Panc1 (cell line): ENCODE measurements at regions not wholly inside any gene's neighbourhood (a gene's known extent, or its start where the extent isn't known, plus 50 kb on each side); places are given as distances from the start of the nearest gene placed in this dataset.

Experiments
- ATAC-seq: fragments of 200-7000 bp; cut with Tn5 transposase; 2 replicates; pipeline ENCODE4 v1.9.1; 2020; ENCODE audit warnings: mild to moderate bottlenecking, moderate library complexity
- BruUV-seq: library from RNA; stranded (reverse); fragments of 400-500 nt; replicated peaks from 2 replicates; lab custom pipeline; 2021; lab: Mats Ljungman, UMichigan
- CTCF ChIA-PET: fragments of 300-600 bp; sonication (Branson Sonifier 250); formaldehyde crosslinking; loops from one replicate; lab custom pipeline; 2022; ENCODE audit warnings: antibody characterized with exemption; lab: Charles Lee
- POLR2A ChIA-PET: fragments of 300-600 bp; sonication (Branson Sonifier 250); formaldehyde crosslinking; loops from one replicate; lab custom pipeline; 2022; ENCODE audit warnings: antibody characterized with exemption; lab: Charles Lee
- DNase-seq: peaks from one replicate; pipeline ENCODE4 v3.0.0-alpha.2; 2010; ENCODE audit warnings: low read depth, low spot score
- H3K27ac ChIP-seq: 2 replicates; pipeline ENCODE4 v1.5.1; 2011; ENCODE audit warnings: mild to moderate bottlenecking, low read length, inconsistent platforms
- H3K27me3 ChIP-seq: fragments of 200-500 bp; sonication (Bioruptor generic); 2 replicates; pipeline ENCODE4 v1.6.0; 2014; ENCODE audit warnings: low read length, inconsistent platforms; ENCODE audit not compliant: control insufficient read depth, insufficient read depth
- H3K36me3 ChIP-seq: fragments of 200-500 bp; sonication (Bioruptor generic); 2 replicates; pipeline ENCODE4 v1.5.1; 2014; ENCODE audit warnings: inconsistent platforms, mild to moderate bottlenecking, low read length, moderate library complexity; ENCODE audit not compliant: control insufficient read depth, insufficient read depth
- H3K4me1 ChIP-seq: 2 replicates; pipeline ENCODE4 v1.5.1; 2011; ENCODE audit warnings: inconsistent platforms, mild to moderate bottlenecking, low read length, moderate library complexity; ENCODE audit not compliant: control insufficient read depth, insufficient read depth
- H3K4me3 ChIP-seq, 2 experiments: 2 replicates each; pipeline ENCODE4 v1.5.1; 2011 to 2012; ENCODE audit warnings: low read depth in 2 of 2, low read length in 2 of 2, mild to moderate bottlenecking in 2 of 2, inconsistent platforms in 1 of 2, moderate library complexity in 1 of 2
- H3K9me3 ChIP-seq: fragments of 200-500 bp; sonication (Bioruptor generic); 2 replicates; pipeline ENCODE4 v1.5.1; 2014; ENCODE audit warnings: low read depth, mild to moderate bottlenecking, inconsistent platforms, low read length, moderate library complexity; ENCODE audit not compliant: control insufficient read depth, insufficient read depth
- POLR2AphosphoS5 ChIP-seq: IDR thresholded peaks from 2 replicates; pipeline ENCODE4 v1.6.1; 2012; ENCODE audit warnings: mild to moderate bottlenecking, low read depth, low read length, moderate library complexity
- REST ChIP-seq, 2 experiments: IDR thresholded peaks; 2 replicates each; pipeline ENCODE4 v1.6.1; 2011 to 2012; ENCODE audit warnings: low read depth in 2 of 2, control low read depth in 1 of 2, low read length in 1 of 2, mild to moderate bottlenecking in 1 of 2, moderate library complexity in 1 of 2; ENCODE audit not compliant: insufficient read depth in 1 of 2
- SIN3A ChIP-seq: IDR thresholded peaks from 2 replicates; pipeline ENCODE4 v1.6.1; 2012; ENCODE audit warnings: low read depth, mild to moderate bottlenecking, low read length, moderate library complexity, borderline replicate concordance; ENCODE audit not compliant: insufficient read depth
- TCF7L2 ChIP-seq: IDR thresholded peaks from 2 replicates; pipeline ENCODE4 v1.6.1; 2011; ENCODE audit warnings: mild to moderate bottlenecking, low read depth, low read length, inconsistent platforms
- in situ Hi-C: cut with HindIII; loops from 2 replicates; pipeline ENCODE4 v1.10.0; 2016; ENCODE audit warnings: low sequenced_read_pairs, low pct_unique_long_range_greater_than_20kb
- intact Hi-C: fragments of 100-400 bp; cut with micrococcal nuclease; formaldehyde crosslinking; loops from one replicate; pipeline ENCODE4 v1.10.0; 2022; ENCODE audit not compliant: unreplicated experiment
- TF ChIP-seq, protein P1 (sequence below): fragments of 450-650 bp; IDR thresholded peaks from 2 replicates; pipeline ENCODE4 v1.5.1; 2017; ENCODE audit warnings: mild to moderate bottlenecking

GRCh38 chr2:183575481-183575880 is 451.2 kb downstream of the NUP35 start:
- CTCF ChIA-PET: no interaction called here
- ATAC-seq: no peak
- BruUV-seq: no TSS peak

DNA sequence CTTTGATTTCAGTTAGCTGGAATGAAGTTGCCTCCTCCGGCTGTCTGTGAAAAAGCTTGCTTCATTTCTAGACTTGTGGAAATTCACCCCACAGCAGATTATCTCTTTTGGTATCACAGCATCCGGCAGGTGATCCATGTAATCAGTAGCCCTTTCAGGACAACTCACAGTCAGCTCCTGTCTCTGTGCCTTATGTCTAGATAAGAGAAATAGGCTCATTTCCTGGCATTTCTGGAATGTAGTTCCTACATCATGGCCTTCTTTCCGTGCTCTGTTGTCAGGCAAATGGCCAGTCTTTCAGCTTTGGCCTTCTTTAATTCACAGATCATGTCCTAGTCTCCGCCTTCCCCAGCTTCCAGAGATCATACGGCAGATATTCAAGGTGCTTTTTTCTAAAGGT is 455.4 kb downstream of the NUP35 start:
- POLR2A ChIA-PET: no interaction called here
- in situ Hi-C loops: no loop called here
- no peaks in the 10 kb centered on the region for H3K27me3 ChIP-seq

More at GRCh38 chr2:183575481-183575880, 451.2 kb downstream of the NUP35 start:
- H3K27me3 ChIP-seq: no peaks in the 10 kb centered on the region
- no peaks in the 10 kb centered on the region for H3K4me1 ChIP-seq
- in situ Hi-C loops: no loop called here
- H3K4me3 ChIP-seq: no peak overlapping the region
- H3K27ac ChIP-seq: no peak overlapping the region
- no peak for DNase-seq
- H3K36me3 ChIP-seq: no peaks in the 10 kb centered on the region
- TF ChIP-seq POLR2AphosphoS5: no peak
- H3K9me3 ChIP-seq: no peaks in the 10 kb centered on the region
- intact Hi-C loops: no loop called here
- POLR2A ChIA-PET: no interaction called here

More for the DNA sequence above, 455.4 kb downstream of the NUP35 start:
- DNase-seq (no peak), ATAC-seq (no peak)
- no peak overlapping the region for H3K27ac ChIP-seq
- TF ChIP-seq REST (IDR thresholded peaks at IDR 0.05; ENCODE audit: insufficient read depth in 1 of 2, low read depth in 2 of 2, low read length in 1 of 2) (no peak), SIN3A (no peak), POLR2AphosphoS5 (no peak), TCF7L2 (no peak)
- TF ChIP-seq, protein P1, sequence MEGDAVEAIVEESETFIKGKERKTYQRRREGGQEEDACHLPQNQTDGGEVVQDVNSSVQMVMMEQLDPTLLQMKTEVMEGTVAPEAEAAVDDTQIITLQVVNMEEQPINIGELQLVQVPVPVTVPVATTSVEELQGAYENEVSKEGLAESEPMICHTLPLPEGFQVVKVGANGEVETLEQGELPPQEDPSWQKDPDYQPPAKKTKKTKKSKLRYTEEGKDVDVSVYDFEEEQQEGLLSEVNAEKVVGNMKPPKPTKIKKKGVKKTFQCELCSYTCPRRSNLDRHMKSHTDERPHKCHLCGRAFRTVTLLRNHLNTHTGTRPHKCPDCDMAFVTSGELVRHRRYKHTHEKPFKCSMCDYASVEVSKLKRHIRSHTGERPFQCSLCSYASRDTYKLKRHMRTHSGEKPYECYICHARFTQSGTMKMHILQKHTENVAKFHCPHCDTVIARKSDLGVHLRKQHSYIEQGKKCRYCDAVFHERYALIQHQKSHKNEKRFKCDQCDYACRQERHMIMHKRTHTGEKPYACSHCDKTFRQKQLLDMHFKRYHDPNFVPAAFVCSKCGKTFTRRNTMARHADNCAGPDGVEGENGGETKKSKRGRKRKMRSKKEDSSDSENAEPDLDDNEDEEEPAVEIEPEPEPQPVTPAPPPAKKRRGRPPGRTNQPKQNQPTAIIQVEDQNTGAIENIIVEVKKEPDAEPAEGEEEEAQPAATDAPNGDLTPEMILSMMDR: no peak
- no peak overlapping the region for H3K4me3 ChIP-seq
- CTCF ChIA-PET: no interaction called here
- no peaks in the 10 kb centered on the region for H3K36me3 ChIP-seq
- no peaks in the 10 kb centered on the region for H3K4me1 ChIP-seq
- no peaks in the 10 kb centered on the region for H3K9me3 ChIP-seq
- intact Hi-C loops: no loop called here
- no TSS peak for BruUV-seq
